ENCODE measurements at regions not wholly inside any gene's neighbourhood (a gene's known extent, or its start where the extent isn't known, plus 50 kb on each side); places are given as distances from the start of the nearest gene placed in this dataset.

GRCh38 chr17:83173914-83174361, 94.5 kb downstream of the METRNL start:
- H3K36me3 ChIP-seq (ENCODE audit: control insufficient read depth, insufficient read depth, low read length) = no peaks in the 10 kb centered on the region
- no peak for TF ChIP-seq CTCF (IDR thresholded peaks at IDR 0.05; ENCODE audit: insufficient read depth, low read length, poor library complexity, severe bottlenecking)
- DNase-seq (ENCODE audit: low read depth) = no peak
- peaks cover 7% of the 10 kb centered on the region for H3K27me3 ChIP-seq (ENCODE audit: control insufficient read depth, insufficient read depth, low read length)
- no peak overlapping the region for H3K4me3 ChIP-seq (ENCODE audit: low read depth, low read length)

GRCh38 chr17:83174362-83175118, 95.1 kb downstream of the METRNL start:
- no peak overlapping the region for H3K4me3 ChIP-seq (ENCODE audit: low read depth, low read length)
- no peaks in the 10 kb centered on the region for H3K36me3 ChIP-seq (ENCODE audit: control insufficient read depth, insufficient read depth, low read length)
- DNase-seq (ENCODE audit: low read depth) = no peak
- peaks cover 7% of the 10 kb centered on the region for H3K27me3 ChIP-seq (ENCODE audit: control insufficient read depth, insufficient read depth, low read length)
- peak; percentile 13 for TF ChIP-seq CTCF (IDR thresholded peaks at IDR 0.05; ENCODE audit: insufficient read depth, low read length, poor library complexity, severe bottlenecking)

GRCh38 chr17:83175119-83175821, 95.9 kb downstream of the METRNL start:
- no peak for DNase-seq (ENCODE audit: low read depth)
- Histone ChIP-seq H3K36me3 (ENCODE audit: control insufficient read depth, insufficient read depth, low read length) (no peaks in the 10 kb centered on the region), H3K27me3 (ENCODE audit: control insufficient read depth, insufficient read depth, low read length) (peaks cover 7% of the 10 kb centered on the region), H3K4me3 (ENCODE audit: low read depth, low read length) (no peak overlapping the region)
- no peak for TF ChIP-seq CTCF (IDR thresholded peaks at IDR 0.05; ENCODE audit: insufficient read depth, low read length, poor library complexity, severe bottlenecking)

GRCh38 chr17:83175822-83176622, 96.6 kb downstream of the METRNL start:
- Histone ChIP-seq H3K4me3 (ENCODE audit: low read depth, low read length) (no peak overlapping the region), H3K36me3 (ENCODE audit: control insufficient read depth, insufficient read depth, low read length) (no peaks in the 10 kb centered on the region), H3K27me3 (ENCODE audit: control insufficient read depth, insufficient read depth, low read length) (peaks cover 7% of the 10 kb centered on the region)
- no peak for DNase-seq (ENCODE audit: low read depth)
- no peak for TF ChIP-seq CTCF (IDR thresholded peaks at IDR 0.05; ENCODE audit: insufficient read depth, low read length, poor library complexity, severe bottlenecking)

GRCh38 chr17:83176623-83177583, 97.5 kb downstream of the METRNL start:
- TF ChIP-seq CTCF (IDR thresholded peaks at IDR 0.05; ENCODE audit: insufficient read depth, low read length, poor library complexity, severe bottlenecking) = no peak
- H3K27me3 ChIP-seq (ENCODE audit: control insufficient read depth, insufficient read depth, low read length) = peaks cover 7% of the 10 kb centered on the region
- H3K36me3 ChIP-seq (ENCODE audit: control insufficient read depth, insufficient read depth, low read length) = no peaks in the 10 kb centered on the region
- no peak overlapping the region for H3K4me3 ChIP-seq (ENCODE audit: low read depth, low read length)
- DNase-seq (ENCODE audit: low read depth) = no peak

Data from kidney epithelial cell (primary cell).